Gastroesophageal sphincter (tissue), 4 donors: ENCODE measurements at regions not wholly inside any gene's neighbourhood (a gene's known extent, or its start where the extent isn't known, plus 50 kb on each side); places are given as distances from the start of the nearest gene placed in this dataset.

Experiments
- ATAC-seq: fragments of 150-250 bp; one replicate; pipeline ENCODE4 v1.9.1; 2016; ENCODE audit warnings: mild to moderate bottlenecking, moderate library complexity
- H3K27ac ChIP-seq, 4 donors: fragments of 200-600 bp; sonication (generic) in 3 of 4; 1 replicate in 3 of 4; 2 replicates in 1 of 4; pipeline ENCODE4 v1.5.1; 2016 to 2019
- H3K27me3 ChIP-seq: fragments of 200-600 bp; sonication (generic); one replicate; pipeline ENCODE4 v1.5.1; 2019
- H3K36me3 ChIP-seq, 2 donors: fragments of 200-600 bp; sonication (generic); one replicate each; pipeline ENCODE4 v1.5.1; 2019; ENCODE audit warnings: control low read depth in 1 of 2
- H3K4me1 ChIP-seq, 3 donors: fragments of 200-600 bp; sonication (generic); 1 replicate in 2 of 3; 2 replicates in 1 of 3; pipeline ENCODE4 v1.5.1; 2016 to 2019; ENCODE audit warnings: control low read depth in 2 of 3
- H3K4me3 ChIP-seq, 2 donors: fragments of 200-600 bp; sonication (generic); one replicate each; pipeline ENCODE4 v1.5.1; 2019; ENCODE audit warnings: mild to moderate bottlenecking in 1 of 2, moderate library complexity in 1 of 2
- H3K9me3 ChIP-seq, 3 donors: fragments of 200-600 bp; sonication (generic); one replicate each; pipeline ENCODE4 v1.5.1; 2017 to 2019; ENCODE audit warnings: control low read depth in 2 of 3
- EP300 ChIP-seq: sonication (generic); formaldehyde crosslinking; IDR thresholded peaks from one replicate; pipeline ENCODE4 v1.6.1; 2017; ENCODE audit warnings: antibody characterized with exemption, mild to moderate bottlenecking
- POLR2A ChIP-seq, 2 donors: fragments of 450-650 bp; IDR thresholded peaks; one replicate each; pipeline ENCODE4 v1.6.1; 2017; ENCODE audit warnings: antibody characterized with exemption in 2 of 2, mild to moderate bottlenecking in 2 of 2, moderate library complexity in 1 of 2
- POLR2AphosphoS5 ChIP-seq: sonication (generic); formaldehyde crosslinking; IDR thresholded peaks from one replicate; pipeline ENCODE4 v1.6.1; 2017; ENCODE audit warnings: antibody characterized with exemption
- WGBS, 2 donors: methylation state at CpG; one replicate each; pipeline ENCODE4 v1.1.5; 2018; ENCODE audit warnings: low coverage in 1 of 2; 5-methylcytosine and 5-hydroxymethylcytosine counted together
- TF ChIP-seq, protein P1 (sequence below), 4 experiments: fragments of 200-600 bp in 2 of 4; fragments of 450-650 bp in 2 of 4; sonication (generic) in 1 of 4; IDR thresholded peaks; one replicate each; pipeline ENCODE4 v1.5.1; 2017 to 2019; ENCODE audit warnings: antibody characterized with exemption in 4 of 4, mild to moderate bottlenecking in 2 of 4, moderate library complexity in 2 of 4

- no peak for ATAC-seq
- Histone ChIP-seq H3K36me3 (no peaks in the 10 kb centered on the region), H3K4me3 (no peak overlapping the region), H3K27ac (no peak overlapping the region), H3K9me3 (no peaks in the 10 kb centered on the region), H3K4me1 (no peaks in the 10 kb centered on the region), H3K27me3 (no peaks in the 10 kb centered on the region)
- 65 to 75% methylated on average over 1 of the region's 1 CpG for WGBS, 2 donors
- no peak for TF ChIP-seq EP300
- TF ChIP-seq POLR2AphosphoS5 = no peak
- TF ChIP-seq, protein P1, sequence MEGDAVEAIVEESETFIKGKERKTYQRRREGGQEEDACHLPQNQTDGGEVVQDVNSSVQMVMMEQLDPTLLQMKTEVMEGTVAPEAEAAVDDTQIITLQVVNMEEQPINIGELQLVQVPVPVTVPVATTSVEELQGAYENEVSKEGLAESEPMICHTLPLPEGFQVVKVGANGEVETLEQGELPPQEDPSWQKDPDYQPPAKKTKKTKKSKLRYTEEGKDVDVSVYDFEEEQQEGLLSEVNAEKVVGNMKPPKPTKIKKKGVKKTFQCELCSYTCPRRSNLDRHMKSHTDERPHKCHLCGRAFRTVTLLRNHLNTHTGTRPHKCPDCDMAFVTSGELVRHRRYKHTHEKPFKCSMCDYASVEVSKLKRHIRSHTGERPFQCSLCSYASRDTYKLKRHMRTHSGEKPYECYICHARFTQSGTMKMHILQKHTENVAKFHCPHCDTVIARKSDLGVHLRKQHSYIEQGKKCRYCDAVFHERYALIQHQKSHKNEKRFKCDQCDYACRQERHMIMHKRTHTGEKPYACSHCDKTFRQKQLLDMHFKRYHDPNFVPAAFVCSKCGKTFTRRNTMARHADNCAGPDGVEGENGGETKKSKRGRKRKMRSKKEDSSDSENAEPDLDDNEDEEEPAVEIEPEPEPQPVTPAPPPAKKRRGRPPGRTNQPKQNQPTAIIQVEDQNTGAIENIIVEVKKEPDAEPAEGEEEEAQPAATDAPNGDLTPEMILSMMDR (IDR thresholded peaks at IDR 0.05) = no peak
- TF ChIP-seq POLR2A (IDR thresholded peaks at IDR 0.05) = no peak
These were observed 170.2 kb upstream of the GNAI1 start for GRCh38 chr7:79964463-79964862.

DNA sequence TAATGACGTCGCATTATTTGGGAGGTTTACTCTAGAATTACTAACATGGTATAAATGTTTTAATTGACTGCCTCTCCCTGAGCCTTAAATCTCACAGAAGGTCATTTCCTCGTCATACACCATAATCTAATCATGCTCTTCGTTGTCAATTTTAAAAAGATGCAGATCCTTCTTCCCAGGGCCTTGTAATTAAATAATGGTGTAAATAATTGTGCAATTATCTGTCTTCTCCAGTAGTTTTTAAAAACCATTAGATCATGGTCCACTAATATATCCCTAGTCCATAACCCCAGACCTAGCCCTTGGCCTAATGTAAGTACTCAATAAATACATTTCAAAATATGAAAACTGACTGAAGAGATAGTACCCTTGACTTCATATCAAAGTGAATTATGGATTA, 181.5 kb upstream of the GNAI1 start:
- Histone ChIP-seq H3K4me3 (no peak overlapping the region), H3K36me3 (no peaks in the 10 kb centered on the region), H3K27ac (no peak overlapping the region), H3K27me3 (no peaks in the 10 kb centered on the region), H3K9me3 (no peaks in the 10 kb centered on the region), H3K4me1 (no peaks in the 10 kb centered on the region)
- ATAC-seq = no peak
- 77 to 91% methylated on average over 4 of the region's 4 CpGs for WGBS, 2 donors
- TF ChIP-seq, protein P1 (IDR thresholded peaks at IDR 0.05) = no peak

DNA sequence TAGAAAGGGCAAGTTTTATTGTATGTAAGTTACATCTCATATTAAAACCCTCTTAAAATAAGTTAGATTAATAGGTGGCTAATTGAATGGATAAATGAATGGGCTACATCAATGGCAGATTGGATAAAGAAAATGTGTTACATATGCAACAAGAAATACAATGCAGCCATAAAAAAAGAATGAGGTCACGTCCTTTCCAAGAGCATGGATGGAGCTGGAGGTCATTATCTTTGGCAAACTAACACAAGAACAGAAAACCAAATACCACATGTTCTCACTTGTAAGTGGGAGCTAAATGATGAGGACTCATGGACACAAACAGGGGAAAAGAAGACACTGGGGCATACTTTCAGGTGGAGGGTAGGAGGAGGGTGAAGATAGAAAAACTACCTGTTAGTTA, 182.2 kb upstream of the GNAI1 start:
- H3K27ac ChIP-seq = no peak overlapping the region
- TF ChIP-seq POLR2AphosphoS5 (no peak), POLR2A (IDR thresholded peaks at IDR 0.05) (no peak), EP300 (no peak)
- TF ChIP-seq, protein P1 (IDR thresholded peaks at IDR 0.05) = no peak
- H3K27me3 ChIP-seq = no peaks in the 10 kb centered on the region
- no peak overlapping the region for H3K4me3 ChIP-seq
- H3K4me1 ChIP-seq = no peaks in the 10 kb centered on the region
- ATAC-seq = no peak
- WGBS, 2 donors = 71 to 93% methylated on average over 1 of the region's 1 CpG
- no peaks in the 10 kb centered on the region for H3K36me3 ChIP-seq
- H3K9me3 ChIP-seq = no peaks in the 10 kb centered on the region

- Histone ChIP-seq H3K9me3 (peaks cover 0 to 9% (median 0%) of the 10 kb centered on the region in 3 donors), H3K27me3 (no peaks in the 10 kb centered on the region), H3K4me3 (no peak overlapping the region), H3K36me3 (no peaks in the 10 kb centered on the region), H3K4me1 (no peaks in the 10 kb centered on the region), H3K27ac (no peak overlapping the region)
- WGBS, 2 donors = 57 to 88% methylated on average over 1 to 2 of the region's 2 CpGs
- TF ChIP-seq POLR2AphosphoS5 = no peak
- no peak for TF ChIP-seq POLR2A (IDR thresholded peaks at IDR 0.05)
- TF ChIP-seq, protein P1 (IDR thresholded peaks at IDR 0.05) = no peak
- ATAC-seq = no peak
These were observed 183.2 kb upstream of the GNAI1 start for GRCh38 chr7:79951415-79951814.

GRCh38 chr7:79949778-79950177, 184.9 kb upstream of the GNAI1 start:
- no peak for TF ChIP-seq POLR2AphosphoS5
- no peak for TF ChIP-seq POLR2A (IDR thresholded peaks at IDR 0.05)
- TF ChIP-seq EP300 = no peak
- TF ChIP-seq, protein P1 (IDR thresholded peaks at IDR 0.05) = no peak
- H3K27ac ChIP-seq = no peak overlapping the region
- ATAC-seq = no peak
- H3K9me3 ChIP-seq = peaks cover 0 to 17% (median 0%) of the 10 kb centered on the region in 3 donors
- WGBS, 2 donors = 66 to 94% methylated on average over 3 of the region's 3 CpGs
- no peaks in the 10 kb centered on the region for H3K4me1 ChIP-seq
- H3K4me3 ChIP-seq = no peak overlapping the region
- H3K27me3 ChIP-seq = no peaks in the 10 kb centered on the region
- H3K36me3 ChIP-seq = no peaks in the 10 kb centered on the region
